MCF 10A (cell line): ENCODE measurements at regions not wholly inside any gene's neighbourhood (a gene's known extent, or its start where the extent isn't known, plus 50 kb on each side); places are given as distances from the start of the nearest gene placed in this dataset.

Source experiments
- BruUV-seq: library from RNA; stranded (reverse); fragments of 400-500 nt; replicated peaks from 2 replicates; lab custom pipeline; 2021; lab: Mats Ljungman, UMichigan
- CTCF ChIA-PET: fragments of 300-600 bp; sonication (Branson Sonifier 250); formaldehyde crosslinking; extraction: SDS; loops from one replicate; lab custom pipeline; 2021; ENCODE audit warnings: antibody characterized with exemption, inconsistent platforms; lab: Yijun Ruan, JAX
- POLR2A ChIA-PET: fragments of 300-600, 350-650 bp; sonication (Branson Sonifier 250); formaldehyde crosslinking; extraction: SDS; loops from one replicate; lab custom pipeline; 2020; ENCODE audit warnings: antibody characterized with exemption, inconsistent platforms; lab: Yijun Ruan, JAX
- DNase-seq: peaks from one replicate; pipeline ENCODE4 v3.0.0-alpha.2; 2018; ENCODE audit not compliant: unreplicated experiment
- H3K27ac Mint-ChIP-seq: one replicate; pipeline ENCODE4 v1.8.0; 2022; ENCODE audit warnings: mild to moderate bottlenecking, low read depth, mixed read lengths; ENCODE audit not compliant: unreplicated experiment
- H3K27me3 Mint-ChIP-seq: one replicate; pipeline ENCODE4 v1.8.0; 2022; ENCODE audit warnings: mixed read lengths; ENCODE audit not compliant: insufficient read depth, unreplicated experiment
- H3K36me3 Mint-ChIP-seq: one replicate; pipeline ENCODE4 v1.8.0; 2022; ENCODE audit warnings: mild to moderate bottlenecking, moderate library complexity, mixed read lengths; ENCODE audit not compliant: insufficient read depth, unreplicated experiment
- H3K4me1 Mint-ChIP-seq: one replicate; pipeline ENCODE4 v1.8.0; 2022; ENCODE audit warnings: mixed read lengths; ENCODE audit not compliant: insufficient read depth, unreplicated experiment
- H3K4me3 Mint-ChIP-seq: one replicate; pipeline ENCODE4 v1.8.0; 2022; ENCODE audit warnings: mild to moderate bottlenecking, moderate library complexity, mixed read lengths; ENCODE audit not compliant: unreplicated experiment
- H3K9me3 Mint-ChIP-seq: one replicate; pipeline ENCODE4 v1.8.0; 2022; ENCODE audit warnings: mixed read lengths; ENCODE audit not compliant: unreplicated experiment
- intact Hi-C: fragments of 100-400 bp; cut with micrococcal nuclease; formaldehyde crosslinking; loops from 2 replicates; pipeline ENCODE4 v1.14.1; 2022
- TF ChIP-seq, protein P1 (sequence below): fragments of 200-600 bp; IDR thresholded peaks from one replicate; pipeline ENCODE4 v1.8.0; 2022; ENCODE audit warnings: antibody characterized with exemption, mild to moderate bottlenecking; ENCODE audit not compliant: unreplicated experiment

DNA sequence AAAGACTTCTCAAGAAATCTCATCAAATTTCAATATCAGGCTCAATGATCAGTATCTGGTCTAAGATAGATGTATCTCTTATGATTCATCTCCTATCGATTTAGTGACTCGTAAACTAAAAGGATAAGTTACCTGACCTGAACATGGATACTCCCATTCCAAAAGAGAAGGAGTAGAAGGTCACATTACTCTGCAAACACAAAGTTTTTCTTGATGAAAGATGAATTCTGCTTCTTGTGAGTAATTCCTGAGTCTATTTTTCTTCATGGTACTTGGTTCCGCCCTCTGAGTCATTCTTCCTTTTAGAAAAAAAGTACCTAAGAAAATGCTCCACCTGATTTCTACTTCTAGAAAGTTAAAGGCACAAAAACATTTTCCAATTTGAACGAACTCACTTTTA, 223.1 kb upstream of the SLIT2 start:
- intact Hi-C loops, result no loop called here
- peak; percentile 36 for DNase-seq
- peak overlapping the region; percentile 79 for H3K27ac Mint-ChIP-seq
- peaks cover 8% of the 10 kb centered on the region for H3K9me3 Mint-ChIP-seq
- TF ChIP-seq, protein P1, sequence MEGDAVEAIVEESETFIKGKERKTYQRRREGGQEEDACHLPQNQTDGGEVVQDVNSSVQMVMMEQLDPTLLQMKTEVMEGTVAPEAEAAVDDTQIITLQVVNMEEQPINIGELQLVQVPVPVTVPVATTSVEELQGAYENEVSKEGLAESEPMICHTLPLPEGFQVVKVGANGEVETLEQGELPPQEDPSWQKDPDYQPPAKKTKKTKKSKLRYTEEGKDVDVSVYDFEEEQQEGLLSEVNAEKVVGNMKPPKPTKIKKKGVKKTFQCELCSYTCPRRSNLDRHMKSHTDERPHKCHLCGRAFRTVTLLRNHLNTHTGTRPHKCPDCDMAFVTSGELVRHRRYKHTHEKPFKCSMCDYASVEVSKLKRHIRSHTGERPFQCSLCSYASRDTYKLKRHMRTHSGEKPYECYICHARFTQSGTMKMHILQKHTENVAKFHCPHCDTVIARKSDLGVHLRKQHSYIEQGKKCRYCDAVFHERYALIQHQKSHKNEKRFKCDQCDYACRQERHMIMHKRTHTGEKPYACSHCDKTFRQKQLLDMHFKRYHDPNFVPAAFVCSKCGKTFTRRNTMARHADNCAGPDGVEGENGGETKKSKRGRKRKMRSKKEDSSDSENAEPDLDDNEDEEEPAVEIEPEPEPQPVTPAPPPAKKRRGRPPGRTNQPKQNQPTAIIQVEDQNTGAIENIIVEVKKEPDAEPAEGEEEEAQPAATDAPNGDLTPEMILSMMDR, result no peak
- H3K4me3 Mint-ChIP-seq, result peak overlapping the region; percentile 23
- no peaks in the 10 kb centered on the region for H3K27me3 Mint-ChIP-seq
- ChIA-PET POLR2A (interaction anchor here (1.3 kb wide), 1 partner anchor 8 kb away, joined by 3 read pairs; no protein-coding TSS in a partner anchor), CTCF (no interaction called here)
- peaks cover 8% of the 10 kb centered on the region for H3K4me1 Mint-ChIP-seq
- no peaks in the 10 kb centered on the region for H3K36me3 Mint-ChIP-seq
- BruUV-seq, result no TSS peak

DNA sequence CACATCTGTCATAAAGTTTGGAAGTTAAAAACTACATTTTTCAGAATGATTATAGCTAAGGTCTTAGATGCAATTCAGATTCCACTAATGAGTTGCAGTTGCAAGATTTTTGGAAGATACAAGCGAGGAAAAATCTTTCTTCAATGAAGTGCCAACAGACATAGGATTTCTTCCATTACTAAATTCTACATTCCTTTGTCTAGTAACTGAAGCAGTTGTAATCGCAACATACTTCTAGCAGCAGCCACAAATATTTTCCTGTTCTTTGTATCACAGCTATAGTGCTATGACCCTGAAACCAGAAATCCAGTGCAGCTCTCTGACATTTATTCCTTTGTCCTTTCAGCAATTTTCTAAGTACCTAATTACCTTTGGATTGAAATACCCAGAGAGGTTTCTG, 225.2 kb upstream of the SLIT2 start:
- Mint-ChIP-seq H3K4me1 (peaks cover 8% of the 10 kb centered on the region), H3K4me3 (no peak overlapping the region), H3K27me3 (no peaks in the 10 kb centered on the region), H3K9me3 (no peaks in the 10 kb centered on the region), H3K27ac (no peak overlapping the region), H3K36me3 (no peaks in the 10 kb centered on the region)
- intact Hi-C loops, result no loop called here
- POLR2A ChIA-PET, result interaction anchor here (0.6 kb wide), 1 partner anchor 250 kb away, joined by 3 read pairs; no protein-coding TSS in a partner anchor
- DNase-seq, result no peak
- TF ChIP-seq, protein P1, result no peak
- BruUV-seq, result no TSS peak
- CTCF ChIA-PET, result no interaction called here

DNA sequence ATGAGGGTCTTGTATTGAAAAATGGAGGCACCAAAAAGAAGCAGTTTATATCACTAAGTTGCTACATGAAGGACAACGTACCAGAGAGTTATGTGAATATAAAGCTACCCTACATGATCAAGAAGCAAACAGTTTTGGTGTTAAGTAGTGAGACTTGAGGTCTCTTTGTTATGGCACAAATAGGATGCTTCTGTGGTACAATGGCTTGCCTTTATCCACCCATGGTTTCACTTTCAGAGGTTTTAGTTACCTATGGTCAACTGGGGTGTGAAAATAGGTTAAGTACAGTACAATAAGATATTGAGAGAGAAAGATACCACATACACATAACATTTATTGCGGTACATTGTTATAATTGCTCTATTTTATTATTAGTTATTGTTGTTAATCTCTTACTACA, 229.2 kb upstream of the SLIT2 start:
- no peak for DNase-seq
- no peak overlapping the region for H3K4me3 Mint-ChIP-seq
- CTCF ChIA-PET, result no interaction called here
- intact Hi-C loops, result no loop called here
- no peaks in the 10 kb centered on the region for H3K36me3 Mint-ChIP-seq
- H3K4me1 Mint-ChIP-seq, result no peaks in the 10 kb centered on the region
- POLR2A ChIA-PET, result no interaction called here
- BruUV-seq, result no TSS peak
- no peaks in the 10 kb centered on the region for H3K9me3 Mint-ChIP-seq
- TF ChIP-seq, protein P1, result no peak
- no peak overlapping the region for H3K27ac Mint-ChIP-seq
- no peaks in the 10 kb centered on the region for H3K27me3 Mint-ChIP-seq

DNA sequence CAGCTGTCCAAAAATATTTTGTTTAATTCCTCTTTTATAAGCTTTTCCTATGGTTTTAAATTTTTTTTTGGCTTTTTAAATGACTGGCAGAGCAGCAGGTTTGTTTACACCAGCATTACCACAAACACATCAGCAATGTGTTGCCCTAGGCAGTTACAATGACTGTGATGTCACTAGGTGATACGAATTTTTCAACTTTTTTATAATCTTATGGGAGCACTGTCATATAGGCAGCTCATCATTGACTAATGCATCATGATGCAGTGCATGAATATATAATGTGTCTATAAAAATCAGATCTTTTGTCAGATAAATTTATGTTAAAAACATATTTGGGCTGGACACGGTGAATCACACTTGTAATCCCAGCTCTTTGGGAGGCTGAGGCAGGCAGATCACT, 231.6 kb upstream of the SLIT2 start:
- DNase-seq, result no peak
- BruUV-seq, result no TSS peak
- Mint-ChIP-seq H3K4me1 (no peaks in the 10 kb centered on the region), H3K27ac (no peak overlapping the region), H3K4me3 (no peak overlapping the region), H3K9me3 (no peaks in the 10 kb centered on the region), H3K27me3 (no peaks in the 10 kb centered on the region), H3K36me3 (no peaks in the 10 kb centered on the region)
- ChIA-PET CTCF (interaction anchor here (0.7 kb wide), 1 partner anchor 1279 kb away, joined by 3 read pairs; no protein-coding TSS in a partner anchor), POLR2A (interaction anchor here (1.2 kb wide), 2 partner anchors 9 to 59 kb away, joined by 3 read pairs; no protein-coding TSS in a partner anchor)
- TF ChIP-seq, protein P1, result no peak
- intact Hi-C loops, result no loop called here
